Neural progenitor cell (in vitro differentiated cells): ENCODE measurements at regions not wholly inside any gene's neighbourhood (a gene's known extent, or its start where the extent isn't known, plus 50 kb on each side); places are given as distances from the start of the nearest gene placed in this dataset.

Experiments used
- DNase-seq: peaks from one replicate; pipeline ENCODE4 v3.0.0-alpha.2; 2016; ENCODE audit warnings: low spot score
- H2AFZ ChIP-seq: fragments of 200-600 bp; sonication (generic); replicated peaks from 2 replicates; pipeline ENCODE4 v1.6.1; 2016; ENCODE audit warnings: antibody characterized with exemption
- H3F3A ChIP-seq: fragments of 200-600 bp; sonication (generic); 2 replicates; pipeline ENCODE4 v1.6.1; 2016; ENCODE audit warnings: antibody characterized with exemption, low read depth
- H3K27ac ChIP-seq: fragments of 200-600 bp; sonication (generic); 2 replicates; pipeline ENCODE4 v1.5.1; 2016; ENCODE audit warnings: mild to moderate bottlenecking
- H3K27me3 ChIP-seq: fragments of 200-600 bp; sonication (generic); 2 replicates; pipeline ENCODE4 v1.6.1; 2016; ENCODE audit warnings: mild to moderate bottlenecking, moderate library complexity
- H3K36me3 ChIP-seq: fragments of 200-600 bp; sonication (generic); 2 replicates; pipeline ENCODE4 v1.5.1; 2016
- H3K4me1 ChIP-seq: fragments of 200-600 bp; sonication (generic); 2 replicates; pipeline ENCODE4 v1.6.1; 2016; ENCODE audit warnings: mixed run types
- H3K4me2 ChIP-seq: fragments of 200-600 bp; sonication (generic); 2 replicates; pipeline ENCODE4 v1.6.1; 2016
- H3K4me3 ChIP-seq: fragments of 200-600 bp; sonication (generic); 2 replicates; pipeline ENCODE4 v1.5.1; 2016
- H3K79me2 ChIP-seq: fragments of 200-600 bp; sonication (generic); 2 replicates; pipeline ENCODE4 v1.6.1; 2016; ENCODE audit warnings: low read depth
- H3K9ac ChIP-seq: fragments of 200-600 bp; sonication (generic); 2 replicates; pipeline ENCODE4 v1.6.1; 2016
- H3K9me3 ChIP-seq: fragments of 200-600 bp; sonication (generic); 2 replicates; pipeline ENCODE4 v1.5.1; 2016; ENCODE audit warnings: low read depth
- H4K20me1 ChIP-seq: fragments of 200-600 bp; sonication (generic); 2 replicates; pipeline ENCODE4 v1.6.1; 2016; ENCODE audit warnings: low read depth
- H3K27ac Mint-ChIP-seq: 3 replicates; pipeline ENCODE4 v1.8.0; 2021; ENCODE audit warnings: mixed read lengths
- H3K27me3 Mint-ChIP-seq: 2 replicates; pipeline ENCODE4 v1.8.0; 2022; ENCODE audit warnings: low read depth, mild to moderate bottlenecking, inconsistent platforms, moderate library complexity, mixed read lengths; ENCODE audit not compliant: insufficient read depth
- H3K36me3 Mint-ChIP-seq: 3 replicates; pipeline ENCODE4 v1.8.0; 2021; ENCODE audit warnings: mixed read lengths
- H3K4me1 Mint-ChIP-seq: 3 replicates; pipeline ENCODE4 v1.8.0; 2021; ENCODE audit warnings: mixed read lengths
- H3K4me3 Mint-ChIP-seq: 3 replicates; pipeline ENCODE4 v1.8.0; 2021; ENCODE audit warnings: mild to moderate bottlenecking, moderate library complexity, mixed read lengths
- H3K9me3 Mint-ChIP-seq: 3 replicates; pipeline ENCODE4 v1.8.0; 2020; ENCODE audit warnings: mixed read lengths
- CTCF ChIP-seq: fragments of 200-600 bp; sonication (generic); IDR thresholded peaks from 2 replicates; pipeline ENCODE4 v1.5.1; 2017; ENCODE audit warnings: antibody characterized with exemption, mild to moderate bottlenecking
- EZH2 ChIP-seq: fragments of 200-600 bp; sonication (generic); IDR thresholded peaks from 2 replicates; pipeline ENCODE4 v1.6.1; 2017; ENCODE audit warnings: antibody characterized with exemption, mild to moderate bottlenecking, moderate library complexity
- EZH2phosphoT487 ChIP-seq: fragments of 200-600 bp; sonication (generic); IDR thresholded peaks from 2 replicates; pipeline ENCODE4 v1.6.1; 2017; ENCODE audit warnings: antibody characterized with exemption

- no peaks in the 10 kb centered on the region for H3K9me3 ChIP-seq
- peaks cover 42% of the 10 kb centered on the region for H3K4me1 ChIP-seq
- no peak overlapping the region for H3K27ac ChIP-seq
- no peaks in the 10 kb centered on the region for H3K36me3 Mint-ChIP-seq
- DNase-seq: peak; percentile 71
- H3F3A ChIP-seq: peaks cover 5% of the 10 kb centered on the region
- H3K9me3 Mint-ChIP-seq: no peaks in the 10 kb centered on the region
- peak overlapping the region; percentile 17 for H3K4me2 ChIP-seq
- peak overlapping the region; percentile 83 for H2AFZ ChIP-seq
- no peak for TF ChIP-seq EZH2
- peak; percentile 83 for TF ChIP-seq CTCF
- no peak overlapping the region for H3K4me3 Mint-ChIP-seq
- H3K27ac Mint-ChIP-seq: no peak overlapping the region
- H3K27me3 ChIP-seq: no peaks in the 10 kb centered on the region
- no peaks in the 10 kb centered on the region for H3K36me3 ChIP-seq
- no peak overlapping the region for H3K4me3 ChIP-seq
- H3K27me3 Mint-ChIP-seq: peaks cover 4% of the 10 kb centered on the region
- H4K20me1 ChIP-seq: no peaks in the 10 kb centered on the region
- no peaks in the 10 kb centered on the region for H3K79me2 ChIP-seq
- no peak overlapping the region for H3K9ac ChIP-seq
- H3K4me1 Mint-ChIP-seq: peaks cover 49% of the 10 kb centered on the region
Observed at GRCh38 chr18:31241900-31242409, 76.0 kb upstream of the DSG1 start.

GRCh38 chr18:31243740-31244512 lies 74.0 kb upstream of the DSG1 start:
- peak overlapping the region; percentile 98 for H3K27ac Mint-ChIP-seq
- peak; percentile 16 for DNase-seq
- H2AFZ ChIP-seq: peak overlapping the region; percentile 63
- peaks cover 42% of the 10 kb centered on the region for H3K4me1 ChIP-seq
- no peaks in the 10 kb centered on the region for H3K36me3 ChIP-seq
- H3F3A ChIP-seq: peaks cover 8% of the 10 kb centered on the region
- no peaks in the 10 kb centered on the region for H3K9me3 Mint-ChIP-seq
- TF ChIP-seq EZH2phosphoT487: no peak
- no peak for TF ChIP-seq EZH2
- no peak for TF ChIP-seq CTCF
- no peak overlapping the region for H3K9ac ChIP-seq
- no peaks in the 10 kb centered on the region for H3K9me3 ChIP-seq
- no peaks in the 10 kb centered on the region for H3K36me3 Mint-ChIP-seq
- H3K4me3 Mint-ChIP-seq: peak overlapping the region; percentile 16
- peaks cover 52% of the 10 kb centered on the region for H3K4me1 Mint-ChIP-seq
- H3K79me2 ChIP-seq: no peaks in the 10 kb centered on the region
- no peak overlapping the region for H3K27ac ChIP-seq
- peak overlapping the region; percentile 4 for H3K4me2 ChIP-seq
- H3K4me3 ChIP-seq: no peak overlapping the region
- H3K27me3 Mint-ChIP-seq: peaks cover 4% of the 10 kb centered on the region
- H3K27me3 ChIP-seq: no peaks in the 10 kb centered on the region
- H4K20me1 ChIP-seq: no peaks in the 10 kb centered on the region

- H3K27ac ChIP-seq: no peak overlapping the region
- H3K27me3 Mint-ChIP-seq: peaks cover 4% of the 10 kb centered on the region
- H2AFZ ChIP-seq: peak overlapping the region; percentile 63
- H3K36me3 ChIP-seq: no peaks in the 10 kb centered on the region
- no peaks in the 10 kb centered on the region for H3K27me3 ChIP-seq
- peaks cover 60% of the 10 kb centered on the region for H3K4me1 Mint-ChIP-seq
- H3K9ac ChIP-seq: no peak overlapping the region
- H3K9me3 Mint-ChIP-seq: no peaks in the 10 kb centered on the region
- peak overlapping the region; percentile 13 for H3K4me3 Mint-ChIP-seq
- no peak overlapping the region for H3K4me3 ChIP-seq
- H4K20me1 ChIP-seq: no peaks in the 10 kb centered on the region
- no peak for TF ChIP-seq EZH2phosphoT487
- no peak for TF ChIP-seq EZH2
- no peak for TF ChIP-seq CTCF
- peak overlapping the region; percentile 98 for H3K27ac Mint-ChIP-seq
- no peaks in the 10 kb centered on the region for H3K36me3 Mint-ChIP-seq
- H3K4me1 ChIP-seq: peaks cover 42% of the 10 kb centered on the region
- no peaks in the 10 kb centered on the region for H3K79me2 ChIP-seq
- no peaks in the 10 kb centered on the region for H3K9me3 ChIP-seq
- DNase-seq: peak; percentile 28
- H3F3A ChIP-seq: peaks cover 8% of the 10 kb centered on the region
- peak overlapping the region; percentile 4 for H3K4me2 ChIP-seq
Observed at GRCh38 chr18:31244771-31245394, 73.1 kb upstream of the DSG1 start.
